SH-SY5Y (cell line): ENCODE measurements at regions not wholly inside any gene's neighbourhood (a gene's known extent, or its start where the extent isn't known, plus 50 kb on each side); places are given as distances from the start of the nearest gene placed in this dataset.

Experiments used
- GATA2 ChIP-seq: IDR thresholded peaks from 2 replicates; pipeline ENCODE4 v1.6.1; 2011; ENCODE audit warnings: mild to moderate bottlenecking, low read depth, low read length
- GATA3 ChIP-seq: IDR thresholded peaks from 2 replicates; pipeline ENCODE4 v1.6.1; 2011; ENCODE audit warnings: low read depth, mild to moderate bottlenecking, low read length, moderate library complexity

GRCh38 chr17:70691150-70691549 is 521.8 kb downstream of the KCNJ2 start:
- TF ChIP-seq GATA3 (no peak), GATA2 (no peak)

DNA sequence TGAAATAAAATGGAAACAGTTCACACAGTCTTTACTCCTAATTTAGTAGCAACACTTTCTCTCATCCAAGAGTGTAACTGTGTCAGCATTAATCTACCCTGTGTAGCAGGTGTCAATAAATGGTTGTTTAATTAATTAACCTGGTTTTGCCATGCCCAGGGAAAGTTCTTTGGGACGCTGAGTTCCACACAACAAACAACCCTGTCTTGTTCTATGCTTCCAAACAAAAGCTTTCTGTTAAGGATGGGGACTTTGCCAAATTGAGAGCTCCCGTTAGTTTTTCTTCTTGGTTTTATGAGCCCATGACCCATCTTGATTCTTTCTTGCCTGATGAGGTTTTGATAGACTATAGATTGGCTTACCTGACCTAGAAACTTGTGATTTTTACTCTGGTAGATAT is 530.1 kb downstream of the KCNJ2 start:
- TF ChIP-seq GATA3 (no peak), GATA2 (no peak)

DNA sequence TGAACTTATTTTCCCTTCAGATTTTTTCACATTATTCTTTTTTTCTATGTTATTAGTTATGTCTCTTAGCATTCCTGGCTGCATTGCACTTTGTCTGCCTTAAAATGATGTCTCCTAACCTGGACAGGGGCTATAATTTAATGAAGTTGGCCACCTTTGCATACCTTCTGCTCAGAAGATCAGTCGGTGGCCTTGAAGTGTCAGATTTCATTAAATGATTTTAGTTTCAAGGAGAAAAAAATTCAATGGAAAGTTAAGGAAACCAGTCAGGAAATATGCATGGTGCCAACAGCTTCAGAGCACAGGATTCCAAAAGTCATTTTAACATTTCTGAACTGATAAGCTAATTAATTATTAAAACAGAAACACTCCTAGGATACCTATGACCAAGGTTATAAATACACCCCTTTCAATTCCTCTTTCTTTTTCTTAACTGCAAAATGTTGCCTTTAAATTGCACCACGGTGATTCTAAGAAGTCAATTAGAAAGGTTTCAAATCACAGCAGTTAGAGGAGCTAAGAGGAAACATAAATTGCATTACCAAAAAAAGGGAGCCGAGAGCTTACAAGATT is 533.4 kb downstream of the KCNJ2 start:
- TF ChIP-seq GATA2 (no peak), GATA3 (no peak)

GRCh38 chr17:70709596-70709995 is 540.3 kb downstream of the KCNJ2 start:
- TF ChIP-seq GATA3 (no peak), GATA2 (no peak)

- no peak for TF ChIP-seq GATA2
- no peak for TF ChIP-seq GATA3
These were observed 544.4 kb downstream of the KCNJ2 start for GRCh38 chr17:70713694-70714093.

DNA sequence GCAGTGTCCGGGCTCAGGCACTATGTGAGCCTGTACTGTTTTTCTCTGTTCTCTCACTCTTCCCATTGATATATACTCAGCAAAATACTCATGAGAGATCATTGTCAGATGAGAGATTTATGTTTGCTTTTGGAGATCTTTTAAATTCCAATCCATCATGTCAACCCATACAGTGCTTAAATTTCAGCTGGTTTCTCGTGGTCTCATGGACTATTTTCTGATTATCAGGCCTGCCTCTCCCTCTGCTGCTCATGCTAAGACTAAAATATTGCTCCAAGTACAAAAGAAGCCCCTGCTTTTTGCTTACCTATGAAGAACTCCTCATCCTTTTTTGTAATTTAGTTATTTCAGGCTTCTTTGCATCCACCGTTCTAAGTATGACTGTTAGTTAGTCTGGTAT is 547.2 kb downstream of the KCNJ2 start:
- TF ChIP-seq GATA2 (no peak), GATA3 (no peak)

- TF ChIP-seq GATA3 (peak; percentile 69), GATA2 (peak; percentile 25; the same call in 1 of the 2 replicates)
These were observed 547.7 kb downstream of the KCNJ2 start for GRCh38 chr17:70717042-70717441.

- TF ChIP-seq GATA2, result no peak
- TF ChIP-seq GATA3, result no peak
These were observed 567.1 kb downstream of the KCNJ2 start for GRCh38 chr17:70736375-70736957.

- no peak for TF ChIP-seq GATA3
- no peak for TF ChIP-seq GATA2
These were observed 569.7 kb downstream of the KCNJ2 start for GRCh38 chr17:70739065-70739464.

GRCh38 chr17:70750983-70751382 is 581.7 kb downstream of the KCNJ2 start:
- TF ChIP-seq GATA2, result no peak
- TF ChIP-seq GATA3, result no peak

GRCh38 chr17:70752966-70753467 is 583.7 kb downstream of the KCNJ2 start:
- TF ChIP-seq GATA3 (no peak), GATA2 (no peak)

DNA sequence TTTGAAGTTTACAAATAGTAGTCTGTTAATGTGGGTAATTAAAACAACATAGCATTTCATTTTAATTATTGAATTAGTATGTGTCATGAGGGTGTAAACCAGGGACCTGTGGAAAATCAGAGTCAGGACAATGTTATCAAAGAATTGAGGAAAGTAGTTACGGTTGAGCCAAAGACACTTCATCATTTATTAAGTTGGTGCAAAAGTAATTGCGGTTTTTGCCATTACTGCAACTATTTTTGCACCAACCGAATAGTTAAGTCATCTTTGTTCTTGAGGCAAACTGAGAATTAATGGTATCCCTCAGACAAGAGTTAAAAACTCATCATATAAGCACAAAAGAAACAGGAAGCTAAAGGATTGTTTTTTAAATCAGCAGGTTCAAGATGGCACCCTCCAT is 593.7 kb downstream of the KCNJ2 start:
- TF ChIP-seq GATA3, result no peak
- no peak for TF ChIP-seq GATA2

DNA sequence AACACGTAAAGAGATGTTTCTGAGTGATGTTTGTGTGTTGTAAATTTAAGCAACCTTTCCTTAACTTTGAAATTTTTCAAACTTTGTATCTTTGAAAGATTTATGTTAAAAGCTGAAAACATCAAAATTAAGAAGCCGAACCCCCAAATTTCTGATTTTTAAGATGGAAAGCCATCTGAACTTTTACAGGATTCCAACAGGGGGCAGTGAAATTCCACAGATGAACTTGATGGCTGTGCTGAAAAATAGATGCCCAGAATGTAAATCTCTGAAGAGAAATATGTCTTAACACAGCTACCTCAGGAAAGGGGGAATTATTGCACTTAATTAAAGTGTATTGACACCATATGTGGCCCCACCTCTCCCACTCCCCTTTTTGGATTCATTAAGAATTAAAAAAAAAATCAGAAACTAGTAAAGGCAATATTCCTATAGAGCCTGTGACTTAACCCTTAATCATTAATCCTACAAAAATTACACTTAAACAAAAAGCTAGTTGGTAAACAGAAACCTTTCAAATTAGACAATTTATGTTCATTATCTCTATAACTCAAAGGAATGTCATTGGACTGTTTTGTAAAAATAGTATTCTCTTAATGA is 597.9 kb downstream of the KCNJ2 start:
- TF ChIP-seq GATA3 (no peak), GATA2 (no peak)

DNA sequence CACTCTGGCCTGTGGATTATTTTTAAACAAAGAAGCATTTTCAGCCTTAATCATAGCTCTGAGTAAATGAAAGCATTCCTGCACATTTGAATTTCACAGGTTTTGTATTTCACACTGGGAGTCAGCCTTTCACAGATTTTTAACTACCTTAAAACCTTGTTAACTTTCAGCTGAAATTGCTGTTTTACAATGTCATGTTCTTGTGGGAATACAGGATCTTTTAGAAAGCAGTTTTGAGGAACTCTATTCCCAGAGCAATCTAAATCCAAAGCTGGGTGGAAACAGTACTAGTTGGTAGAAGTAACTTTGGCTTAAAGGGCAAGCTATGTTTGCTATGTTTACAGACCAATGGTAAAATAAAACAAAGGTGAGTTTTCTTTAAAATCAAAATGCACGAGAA is 600.6 kb downstream of the KCNJ2 start:
- TF ChIP-seq GATA2 (no peak), GATA3 (no peak)

DNA sequence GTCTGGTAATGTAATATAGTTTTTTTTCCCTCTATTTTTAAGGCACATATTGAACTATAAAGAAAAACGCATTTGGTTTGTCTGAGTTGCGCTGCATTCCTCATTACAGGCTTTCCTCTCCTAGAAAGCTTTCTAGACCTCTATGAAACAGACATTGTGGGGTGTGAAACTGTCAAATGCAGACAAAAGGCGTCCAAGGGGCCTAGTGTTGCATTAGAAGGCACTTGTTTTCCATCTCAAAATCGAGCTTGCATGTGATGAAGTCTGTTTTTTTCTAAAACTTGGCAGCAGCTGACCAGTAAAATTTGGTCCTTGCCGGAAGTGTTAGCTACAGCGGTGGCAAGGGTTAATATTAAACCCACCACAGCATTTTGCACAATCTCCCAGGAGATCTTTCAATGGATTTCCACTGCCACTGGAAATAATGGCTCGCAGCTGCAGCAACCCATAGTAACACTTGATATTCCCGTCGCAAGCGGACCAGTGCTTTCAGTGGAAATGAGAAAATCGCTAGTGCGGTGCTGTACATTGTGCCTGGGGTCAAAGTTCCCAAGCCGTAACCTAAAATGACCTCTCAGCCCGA is 602.6 kb downstream of the KCNJ2 start:
- TF ChIP-seq GATA3 (no peak), GATA2 (no peak)
